ENCODE measurements at regions not wholly inside any gene's neighbourhood (a gene's known extent, or its start where the extent isn't known, plus 50 kb on each side); places are given as distances from the start of the nearest gene placed in this dataset.
A peak's percentile ranks its signal among the peaks of the same experiment; 100 is the strongest.

GRCh38 chr13:33467556-33467955 lies 182.0 kb upstream of the STARD13 start:
- DNase-seq (ENCODE audit: low read depth) = no peak

GRCh38 chr13:33471204-33471603 lies 185.6 kb upstream of the STARD13 start:
- no peak for DNase-seq (ENCODE audit: low read depth)

GRCh38 chr13:33472446-33472845 lies 186.9 kb upstream of the STARD13 start:
- no peak for DNase-seq (ENCODE audit: low read depth)

- DNase-seq (ENCODE audit: low read depth) = no peak
Observed at GRCh38 chr13:33479105-33479504, 193.6 kb upstream of the STARD13 start.

GRCh38 chr13:33480561-33480960 lies 195.0 kb upstream of the STARD13 start:
- peak; percentile 58 for DNase-seq (ENCODE audit: low read depth)

- DNase-seq (ENCODE audit: low read depth) = peak; percentile 92
Observed at GRCh38 chr13:33483471-33483870, 197.9 kb upstream of the STARD13 start.

- DNase-seq (ENCODE audit: low read depth) = no peak
Observed at GRCh38 chr13:33485247-33485646, 199.7 kb upstream of the STARD13 start.

- DNase-seq (ENCODE audit: low read depth) = peak; percentile 63
Observed at GRCh38 chr13:33487575-33488243, 202.2 kb upstream of the STARD13 start.

- DNase-seq (ENCODE audit: low read depth) = no peak
Observed at GRCh38 chr13:33489563-33489962, 204.0 kb upstream of the STARD13 start.

GRCh38 chr13:33490461-33491327 lies 205.1 kb upstream of the STARD13 start:
- DNase-seq (ENCODE audit: low read depth) = no peak

GRCh38 chr13:33493672-33494365 lies 208.3 kb upstream of the STARD13 start:
- no peak for DNase-seq (ENCODE audit: low read depth)

GRCh38 chr13:33494596-33495204 lies 209.1 kb upstream of the STARD13 start:
- peak; percentile 95 for DNase-seq (ENCODE audit: low read depth)

GRCh38 chr13:33496336-33496735 lies 210.8 kb upstream of the STARD13 start:
- DNase-seq (ENCODE audit: low read depth) = peak; percentile 32

GRCh38 chr13:33497146-33497845 lies 211.7 kb upstream of the STARD13 start:
- peak; percentile 77 for DNase-seq (ENCODE audit: low read depth)

GRCh38 chr13:33508060-33508459 lies 222.5 kb upstream of the STARD13 start:
- DNase-seq (ENCODE audit: low read depth) = no peak

GRCh38 chr13:33509642-33510229 lies 224.2 kb upstream of the STARD13 start:
- peak; percentile 9 for DNase-seq (ENCODE audit: low read depth)

GRCh38 chr13:33510350-33510970 lies 224.9 kb upstream of the STARD13 start:
- no peak for DNase-seq (ENCODE audit: low read depth)

GRCh38 chr13:33512880-33513554 lies 227.5 kb upstream of the STARD13 start:
- DNase-seq (ENCODE audit: low read depth) = no peak

- no peak for DNase-seq (ENCODE audit: low read depth)
Observed at GRCh38 chr13:33514362-33514761, 228.8 kb upstream of the STARD13 start.

- no peak for DNase-seq (ENCODE audit: low read depth)
Observed at GRCh38 chr13:33515146-33515545, 229.6 kb upstream of the STARD13 start.
